Hepatocyte (in vitro differentiated cells): ENCODE measurements at regions not wholly inside any gene's neighbourhood (a gene's known extent, or its start where the extent isn't known, plus 50 kb on each side); places are given as distances from the start of the nearest gene placed in this dataset.

Experiments used
- CTCF ChIP-seq: fragments of 200-600 bp; sonication (generic); IDR thresholded peaks from 2 replicates; pipeline ENCODE4 v1.5.1; 2016; ENCODE audit warnings: antibody characterized with exemption, mild to moderate bottlenecking; ENCODE audit not compliant: poor library complexity
- EZH2phosphoT487 ChIP-seq: fragments of 200-600 bp; sonication (generic); IDR thresholded peaks from one replicate; pipeline ENCODE4 v1.6.1; 2018; ENCODE audit warnings: antibody characterized with exemption, mild to moderate bottlenecking, low read depth, moderate library complexity; ENCODE audit not compliant: unreplicated experiment, severe bottlenecking

- TF ChIP-seq CTCF (no peak), EZH2phosphoT487 (no peak)
These were observed 54.6 kb downstream of the OR10H4 start for GRCh38 chr19:16003391-16003790.
